ENCODE measurements at regions not wholly inside any gene's neighbourhood (a gene's known extent, or its start where the extent isn't known, plus 50 kb on each side); places are given as distances from the start of the nearest gene placed in this dataset.

DNA sequence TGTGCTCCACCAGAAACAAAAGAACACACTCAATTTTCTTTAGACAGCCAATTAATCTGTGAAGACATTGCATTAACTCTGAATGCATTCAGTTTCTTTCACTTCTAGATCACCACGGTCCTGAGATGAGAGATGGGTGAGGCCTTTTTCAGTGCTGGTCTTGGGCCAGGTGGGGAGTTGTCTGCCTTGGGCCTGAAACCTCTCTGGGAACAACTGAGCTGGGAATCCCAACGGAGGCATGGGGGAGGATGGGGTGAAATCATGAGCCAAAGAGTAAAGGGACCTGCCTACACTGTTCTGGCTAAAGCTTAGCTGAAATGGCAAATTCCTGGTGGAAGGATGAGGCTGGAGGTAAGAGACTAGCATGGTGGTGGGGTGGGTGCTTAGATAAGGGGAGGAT lies 353.5 kb upstream of the B3GAT1 start:
- DNase-seq (ENCODE audit: low read depth in 2 of 2) = no peak

- no peak for DNase-seq (ENCODE audit: low read depth in 2 of 2)
These were observed 352.9 kb upstream of the B3GAT1 start for GRCh38 chr11:134764966-134765365.

DNA sequence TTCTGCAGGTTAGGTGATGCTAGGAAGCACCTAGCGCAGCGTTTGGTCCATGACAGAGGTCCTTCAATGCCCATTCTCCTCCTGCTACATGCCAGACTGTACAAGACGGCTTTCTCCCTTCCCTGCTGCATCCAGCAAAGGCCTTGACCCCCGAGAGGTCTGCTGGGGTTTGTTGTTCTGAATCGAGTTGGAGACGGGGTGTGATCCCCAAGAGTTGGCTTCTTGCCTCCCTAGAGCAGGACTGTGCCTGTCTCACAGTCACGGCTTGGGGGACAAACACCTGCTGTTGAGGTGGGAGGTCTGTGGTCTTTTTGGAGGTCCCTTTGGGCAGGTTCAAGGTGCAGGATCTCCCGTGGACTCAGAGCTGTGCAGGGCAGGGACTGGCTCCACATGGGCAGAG lies 352.3 kb upstream of the B3GAT1 start:
- DNase-seq (ENCODE audit: low read depth in 2 of 2) = no peak

- DNase-seq (ENCODE audit: low read depth in 2 of 2) = no peak
These were observed 351.0 kb upstream of the B3GAT1 start for GRCh38 chr11:134763030-134763388.

DNA sequence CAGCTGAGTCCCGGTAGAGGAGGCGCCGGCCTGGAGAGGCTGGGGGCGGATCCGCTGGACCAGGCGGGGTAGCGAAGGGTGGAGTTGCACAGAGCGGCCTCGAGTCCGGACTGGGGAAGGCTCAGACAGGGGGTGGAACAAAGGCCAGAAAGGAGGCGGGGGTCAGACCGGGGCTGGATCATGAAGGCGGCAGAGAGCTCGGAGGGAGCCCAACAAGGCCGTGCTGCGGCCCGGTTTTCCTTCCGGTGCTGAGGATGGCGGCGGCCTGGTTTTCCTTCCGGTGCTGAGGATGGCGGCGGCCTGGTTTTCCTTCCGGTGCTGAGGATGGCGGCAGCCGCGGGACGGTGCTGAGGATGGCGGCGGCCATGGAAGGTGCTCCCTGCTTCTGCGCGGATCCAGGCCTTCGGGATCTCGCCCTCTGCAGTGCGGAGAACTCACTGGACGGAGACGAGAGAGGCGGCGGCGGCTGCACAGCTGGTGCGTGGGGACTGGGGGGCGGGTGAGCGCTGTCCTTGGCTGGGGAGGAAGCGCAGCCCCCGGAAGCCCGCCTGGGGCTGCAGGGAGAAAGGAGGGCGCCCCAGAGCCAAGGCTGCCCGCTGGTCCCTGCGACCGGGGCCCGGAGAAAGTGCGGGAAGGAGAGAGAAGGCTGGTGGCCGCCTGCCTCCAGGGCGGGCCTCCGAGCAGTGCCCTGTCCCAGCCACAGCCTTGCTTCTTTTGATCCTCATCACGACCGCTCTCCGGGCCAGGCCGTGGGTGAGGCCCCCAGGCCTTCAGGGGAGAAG lies 350.4 kb upstream of the B3GAT1 start:
- DNase-seq (ENCODE audit: low read depth in 2 of 2) = no peak

- no peak for DNase-seq (ENCODE audit: low read depth in 2 of 2)
These were observed 349.8 kb upstream of the B3GAT1 start for GRCh38 chr11:134761926-134762247.

DNA sequence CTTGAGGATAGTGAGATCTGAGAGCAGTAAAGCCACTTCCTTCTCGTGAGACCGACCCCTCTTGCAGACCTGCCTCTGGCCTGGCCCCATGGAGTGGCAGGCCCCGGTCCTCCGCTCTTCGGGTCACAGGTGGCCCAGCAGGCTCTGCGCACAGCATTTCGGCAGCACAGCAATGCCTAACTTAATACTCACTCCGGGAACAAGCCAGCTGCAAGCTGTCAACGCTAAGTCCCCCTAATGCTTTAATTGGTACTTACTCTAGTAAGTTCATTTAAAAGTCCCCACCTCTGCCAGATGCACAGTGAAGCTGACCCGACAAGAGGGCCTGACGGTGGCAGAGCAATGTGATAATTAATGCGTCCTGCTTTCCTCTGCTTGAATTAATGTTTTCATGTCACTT lies 349.3 kb upstream of the B3GAT1 start:
- no peak for DNase-seq (ENCODE audit: low read depth in 2 of 2)

GRCh38 chr11:134760957-134761356 lies 348.9 kb upstream of the B3GAT1 start:
- DNase-seq (ENCODE audit: low read depth in 2 of 2) = no peak

GRCh38 chr11:134760299-134760698 lies 348.3 kb upstream of the B3GAT1 start:
- DNase-seq (ENCODE audit: low read depth in 2 of 2) = no peak

- no peak for DNase-seq (ENCODE audit: low read depth in 2 of 2)
These were observed 347.8 kb upstream of the B3GAT1 start for GRCh38 chr11:134759855-134760254.

- DNase-seq (ENCODE audit: low read depth in 2 of 2) = no peak
These were observed 347.2 kb upstream of the B3GAT1 start for GRCh38 chr11:134759274-134759673.

DNA sequence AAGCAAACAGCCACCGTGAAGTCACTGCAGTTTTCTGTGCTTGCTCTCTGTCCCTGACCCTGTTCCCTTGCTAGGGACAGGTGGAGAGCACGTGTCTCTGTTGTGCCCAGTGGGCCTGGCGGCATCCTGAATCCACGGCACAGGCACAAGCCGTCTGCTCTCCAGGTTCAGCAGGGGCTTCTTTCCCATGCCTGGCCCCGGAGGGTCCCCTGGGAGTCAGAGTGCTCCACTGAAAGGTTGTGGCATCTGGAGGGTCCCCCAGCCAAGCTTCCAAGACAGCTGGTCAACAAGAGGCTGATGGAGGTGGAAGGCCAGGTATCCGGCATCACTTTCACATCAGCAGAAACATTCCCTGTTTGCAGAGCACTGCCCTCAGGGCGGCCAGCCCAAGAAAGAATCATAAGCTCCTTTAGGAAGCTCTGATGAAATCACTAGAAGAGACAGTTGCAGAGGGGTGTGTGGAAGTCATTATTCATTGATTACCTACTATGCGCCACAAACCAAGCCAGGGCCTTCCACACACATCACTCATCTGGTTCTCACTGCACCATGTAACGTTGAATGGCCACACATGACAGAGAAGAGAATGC lies 346.4 kb upstream of the B3GAT1 start:
- no peak for DNase-seq (ENCODE audit: low read depth in 2 of 2)

DNA sequence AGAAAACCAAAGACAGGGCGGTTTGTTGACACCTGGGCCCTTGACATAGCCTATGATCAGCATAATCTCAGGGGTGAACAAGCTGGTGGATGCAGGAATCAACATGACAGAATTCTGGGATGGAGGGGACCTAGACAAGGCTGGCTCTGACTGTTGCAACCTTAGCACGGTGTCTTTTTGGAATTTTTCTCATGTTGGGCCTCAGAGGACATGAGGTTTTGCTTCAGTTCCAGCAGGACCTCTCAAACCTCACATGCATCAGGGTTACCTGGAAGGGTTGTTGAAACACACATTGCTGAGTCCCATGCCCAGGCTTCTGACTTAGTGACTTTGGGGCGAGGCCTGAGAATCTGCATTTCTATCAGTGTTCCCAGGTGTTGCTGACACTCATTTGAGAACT lies 345.6 kb upstream of the B3GAT1 start:
- no peak for DNase-seq (ENCODE audit: low read depth in 2 of 2)

- DNase-seq (ENCODE audit: low read depth in 2 of 2) = no peak
These were observed 344.9 kb upstream of the B3GAT1 start for GRCh38 chr11:134756811-134757540.

GRCh38 chr11:134755535-134755934 lies 343.5 kb upstream of the B3GAT1 start:
- DNase-seq (ENCODE audit: low read depth in 2 of 2) = no peak

- no peak for DNase-seq (ENCODE audit: low read depth in 2 of 2)
These were observed 342.6 kb upstream of the B3GAT1 start for GRCh38 chr11:134754521-134755198.

- DNase-seq (ENCODE audit: low read depth in 2 of 2) = no peak
These were observed 341.9 kb upstream of the B3GAT1 start for GRCh38 chr11:134753771-134754520.

DNA sequence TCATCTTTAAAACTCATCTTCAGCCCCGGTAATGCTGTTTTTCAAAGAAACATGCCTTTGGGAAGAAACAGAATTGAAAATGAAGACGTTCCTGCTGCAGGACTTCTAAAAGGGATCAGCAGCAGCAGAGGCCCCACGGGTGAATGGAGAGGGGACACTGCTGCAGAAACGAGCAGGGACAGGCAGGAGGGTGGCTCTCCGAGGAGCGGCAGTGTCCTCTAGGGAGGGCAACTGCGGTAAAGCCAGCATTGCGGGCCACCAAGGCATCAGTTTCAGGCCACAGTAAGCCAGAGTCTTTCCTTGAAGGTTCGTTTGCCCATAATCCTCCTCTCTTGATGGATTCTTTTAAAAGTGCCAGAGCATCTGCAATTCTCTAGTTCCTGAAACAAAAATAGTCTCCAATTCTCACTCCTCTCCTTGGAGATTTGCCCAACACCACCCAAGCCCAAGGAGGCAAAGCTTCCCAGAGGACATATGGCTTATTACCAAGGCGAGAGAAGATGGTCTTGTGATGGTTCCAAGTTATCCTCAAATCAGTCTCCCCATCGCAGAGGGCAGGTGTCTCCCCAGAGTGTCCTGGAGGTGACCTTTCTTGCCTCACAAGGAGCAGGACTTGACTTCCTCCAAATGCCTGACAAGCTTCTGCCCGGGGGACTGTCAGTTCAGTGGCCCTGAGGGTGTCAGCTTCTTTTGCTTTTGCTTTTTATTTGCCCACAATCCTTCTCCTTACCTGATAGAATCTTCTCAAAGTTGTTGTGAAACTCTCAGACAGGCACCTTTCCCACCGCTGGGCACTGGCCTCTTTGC lies 341.1 kb upstream of the B3GAT1 start:
- no peak for DNase-seq (ENCODE audit: low read depth in 2 of 2)

- no peak for DNase-seq (ENCODE audit: low read depth in 2 of 2)
These were observed 340.5 kb upstream of the B3GAT1 start for GRCh38 chr11:134752526-134752925.

GRCh38 chr11:134751766-134752165 lies 339.7 kb upstream of the B3GAT1 start:
- no peak for DNase-seq (ENCODE audit: low read depth in 2 of 2)

- no peak for DNase-seq (ENCODE audit: low read depth in 2 of 2)
These were observed 339.1 kb upstream of the B3GAT1 start for GRCh38 chr11:134751031-134751585.

Data from stimulated activated CD4-positive, alpha-beta T cell treated with anti-CD3 and anti-CD28 coated beads, Interleukin-1b, Interleukin-23, amount 100 ng/mL, for 4 hours (primary cell).